HG02870 (cell line): ENCODE measurements at regions not wholly inside any gene's neighbourhood (a gene's known extent, or its start where the extent isn't known, plus 50 kb on each side); places are given as distances from the start of the nearest gene placed in this dataset.

Experiments
- ATAC-seq: cut with Tn5 transposase; IDR thresholded peaks from one replicate; pipeline ENCODE4 v1.9.1; 2021; ENCODE audit warnings: mild to moderate bottlenecking, moderate library complexity; ENCODE audit not compliant: unreplicated experiment

GRCh38 chr2:164306872-164307271 is 314.4 kb downstream of the GRB14 start:
- ATAC-seq = no peak

GRCh38 chr2:164302786-164303185 is 318.5 kb downstream of the GRB14 start:
- ATAC-seq = no peak

GRCh38 chr2:164288235-164288634 is 333.0 kb downstream of the GRB14 start:
- ATAC-seq = no peak

- no peak for ATAC-seq
Measured at GRCh38 chr2:164287056-164287455, 334.2 kb downstream of the GRB14 start.

GRCh38 chr2:164285576-164285975 is 335.7 kb downstream of the GRB14 start:
- ATAC-seq = no peak

- ATAC-seq = no peak
Measured at GRCh38 chr2:164281896-164282295, 339.4 kb downstream of the GRB14 start.

GRCh38 chr2:164275659-164276058 is 345.6 kb downstream of the GRB14 start:
- ATAC-seq = no peak

- ATAC-seq = no peak
Measured at GRCh38 chr2:164260506-164260905, 360.8 kb downstream of the GRB14 start.

- ATAC-seq = no peak
Measured at GRCh38 chr2:164257742-164258141, 363.5 kb downstream of the GRB14 start.

- peak; percentile 94 for ATAC-seq
Measured at GRCh38 chr2:164252568-164253287, 368.6 kb downstream of the GRB14 start.

GRCh38 chr2:164243315-164243714 is 378.0 kb downstream of the GRB14 start:
- ATAC-seq = no peak

GRCh38 chr2:164242409-164242808 is 378.9 kb downstream of the GRB14 start:
- ATAC-seq = no peak

- no peak for ATAC-seq
Measured at GRCh38 chr2:164234074-164234473, 387.2 kb downstream of the GRB14 start.

GRCh38 chr2:164224007-164224406 is 397.3 kb downstream of the GRB14 start:
- ATAC-seq = no peak

- no peak for ATAC-seq
Measured at GRCh38 chr2:164221473-164221872, 399.8 kb downstream of the GRB14 start.

GRCh38 chr2:164220265-164220664 is 401.0 kb downstream of the GRB14 start:
- ATAC-seq = no peak

GRCh38 chr2:164213916-164214315 is 407.4 kb downstream of the GRB14 start:
- ATAC-seq = no peak

GRCh38 chr2:164205347-164205746 is 415.9 kb downstream of the GRB14 start:
- ATAC-seq = no peak

- no peak for ATAC-seq
Measured at GRCh38 chr2:164203131-164203530, 418.2 kb downstream of the GRB14 start.

GRCh38 chr2:164198256-164198655 is 423.0 kb downstream of the GRB14 start:
- ATAC-seq = no peak

- no peak for ATAC-seq
Measured at GRCh38 chr2:164190700-164191099, 430.6 kb downstream of the GRB14 start.

GRCh38 chr2:164189851-164190250 is 431.4 kb downstream of the GRB14 start:
- ATAC-seq = no peak

- ATAC-seq = no peak
Measured at GRCh38 chr2:164187121-164187520, 434.2 kb downstream of the GRB14 start.
